Prostate gland (tissue), 2 donors: ENCODE measurements at regions not wholly inside any gene's neighbourhood (a gene's known extent, or its start where the extent isn't known, plus 50 kb on each side); places are given as distances from the start of the nearest gene placed in this dataset.

Source experiments
- DNase-seq: peaks from one replicate; pipeline ENCODE4 v3.0.0-alpha.2; 2019; ENCODE audit warnings: low spot score
- H3K27ac ChIP-seq, 2 donors: fragments of 200-600 bp; sonication (generic); 2 replicates each; pipeline ENCODE4 v1.5.1; 2017 to 2019
- H3K27me3 ChIP-seq: fragments of 200-600 bp; sonication (generic); replicated peaks from 2 replicates; pipeline ENCODE4 v1.5.1; 2019; ENCODE audit not compliant: insufficient read depth
- H3K36me3 ChIP-seq, 2 donors: fragments of 200-600 bp; sonication (generic); 1 replicate in 1 of 2; 2 replicates in 1 of 2; pipeline versions ENCODE4 v1.5.1 to v1.8.1; 2017 to 2019
- H3K4me1 ChIP-seq: fragments of 200-600 bp; sonication (generic); replicated peaks from 2 replicates; pipeline ENCODE4 v1.5.1; 2019
- H3K4me3 ChIP-seq, 2 donors: fragments of 200-600 bp; sonication (generic); 2 replicates each; pipeline ENCODE4 v1.5.1; 2017 to 2019
- H3K9me3 ChIP-seq: fragments of 200-600 bp; sonication (generic); 2 replicates; pipeline ENCODE4 v1.5.1; 2017
- CTCF ChIP-seq, 4 experiments: fragments of 200-600 bp in 2 of 4; fragments of 450-650 bp in 2 of 4; sonication (generic) in 2 of 4; IDR thresholded peaks; 1 replicate in 3 of 4; 2 replicates in 1 of 4; pipeline ENCODE4 v1.5.1; 2016 to 2019; ENCODE audit warnings: antibody characterized with exemption in 4 of 4, mild to moderate bottlenecking in 2 of 4, moderate library complexity in 2 of 4
- POLR2A ChIP-seq: fragments of 450-650 bp; IDR thresholded peaks from one replicate; pipeline ENCODE4 v1.6.1; 2016; ENCODE audit warnings: antibody characterized with exemption, mild to moderate bottlenecking
- POLR2AphosphoS5 ChIP-seq: sonication (generic); formaldehyde crosslinking; IDR thresholded peaks from one replicate; pipeline ENCODE4 v1.6.1; 2017; ENCODE audit warnings: antibody characterized with exemption
- WGBS: methylation state at CpG from one replicate; pipeline ENCODE4 v1.1.5; 2018; 5-methylcytosine and 5-hydroxymethylcytosine counted together
- intact Hi-C: fragments of 100-400 bp; cut with DNase I; formaldehyde crosslinking; loops from one replicate; pipeline ENCODE4 v1.14.2; 2022

- no peaks in the 10 kb centered on the region for H3K4me1 ChIP-seq
- H3K27me3 ChIP-seq, result no peaks in the 10 kb centered on the region
- H3K4me3 ChIP-seq, result no peak overlapping the region
- H3K9me3 ChIP-seq, result no peaks in the 10 kb centered on the region
- no peak overlapping the region for H3K27ac ChIP-seq
- intact Hi-C loops, result no loop called here
- no peak for DNase-seq
- H3K36me3 ChIP-seq, result no peaks in the 10 kb centered on the region
- 76% methylated on average over 3 of the region's 3 CpGs for WGBS
- TF ChIP-seq CTCF (IDR thresholded peaks at IDR 0.05) (no peak), POLR2A (no peak), POLR2AphosphoS5 (no peak)
Measured at GRCh38 chr5:74521401-74521800, 119.1 kb downstream of the ENC1 start.

GRCh38 chr5:74519679-74520078 is 120.8 kb downstream of the ENC1 start:
- no peak overlapping the region for H3K27ac ChIP-seq
- intact Hi-C loops, result no loop called here
- TF ChIP-seq CTCF (IDR thresholded peaks at IDR 0.05) (no peak), POLR2A (no peak), POLR2AphosphoS5 (no peak)
- H3K4me3 ChIP-seq, result no peak overlapping the region
- no peaks in the 10 kb centered on the region for H3K36me3 ChIP-seq
- no peak for DNase-seq
- H3K27me3 ChIP-seq, result no peaks in the 10 kb centered on the region
- 94% methylated on average over 4 of the region's 4 CpGs for WGBS
- no peaks in the 10 kb centered on the region for H3K9me3 ChIP-seq
- no peaks in the 10 kb centered on the region for H3K4me1 ChIP-seq

- Histone ChIP-seq H3K9me3 (no peaks in the 10 kb centered on the region), H3K27me3 (no peaks in the 10 kb centered on the region), H3K4me1 (no peaks in the 10 kb centered on the region), H3K36me3 (no peaks in the 10 kb centered on the region), H3K27ac (no peak overlapping the region), H3K4me3 (no peak overlapping the region)
- no peak for DNase-seq
- WGBS, result 77% methylated on average over 7 of the region's 7 CpGs
- intact Hi-C loops, result no loop called here
- TF ChIP-seq POLR2A (no peak), CTCF (IDR thresholded peaks at IDR 0.05) (no peak), POLR2AphosphoS5 (no peak)
Measured at GRCh38 chr5:74519161-74519571, 121.4 kb downstream of the ENC1 start.

GRCh38 chr5:74517700-74518099 is 122.8 kb downstream of the ENC1 start:
- no peaks in the 10 kb centered on the region for H3K4me1 ChIP-seq
- H3K4me3 ChIP-seq, result no peak overlapping the region
- intact Hi-C loops, result no loop called here
- TF ChIP-seq POLR2A (no peak), POLR2AphosphoS5 (no peak), CTCF (IDR thresholded peaks at IDR 0.05) (no peak)
- H3K27ac ChIP-seq, result no peak overlapping the region
- H3K36me3 ChIP-seq, result no peaks in the 10 kb centered on the region
- no peaks in the 10 kb centered on the region for H3K9me3 ChIP-seq
- DNase-seq, result no peak
- no peaks in the 10 kb centered on the region for H3K27me3 ChIP-seq

GRCh38 chr5:74516211-74516636 is 124.3 kb downstream of the ENC1 start:
- H3K27ac ChIP-seq, result no peak overlapping the region
- H3K4me1 ChIP-seq, result no peaks in the 10 kb centered on the region
- H3K9me3 ChIP-seq, result no peaks in the 10 kb centered on the region
- no peak overlapping the region for H3K4me3 ChIP-seq
- DNase-seq, result no peak
- no peak for TF ChIP-seq CTCF (IDR thresholded peaks at IDR 0.05)
- TF ChIP-seq POLR2A, result no peak
- TF ChIP-seq POLR2AphosphoS5, result no peak
- no peaks in the 10 kb centered on the region for H3K27me3 ChIP-seq
- 67% methylated on average over 2 of the region's 2 CpGs for WGBS
- no peaks in the 10 kb centered on the region for H3K36me3 ChIP-seq
- intact Hi-C loops, result no loop called here
